Heart left ventricle (tissue), 13 donors: ENCODE measurements at regions not wholly inside any gene's neighbourhood (a gene's known extent, or its start where the extent isn't known, plus 50 kb on each side); places are given as distances from the start of the nearest gene placed in this dataset.
"Not testable (repeated sequence)": the region's sequence is repeated elsewhere in the genome, so short reads cannot be mapped to it uniquely, and the experiment has no call there.

Source experiments
- POLR2A ChIP-seq, 2 donors: fragments of 450-650 bp; IDR thresholded peaks; one replicate each; pipeline ENCODE4 v1.6.1; 2017; ENCODE audit warnings: antibody characterized with exemption in 2 of 2, mild to moderate bottlenecking in 2 of 2, moderate library complexity in 2 of 2
- TF ChIP-seq, protein P1 (sequence below), 12 donors: fragments of 200-600 bp; sonication (generic) in 4 of 12; IDR thresholded peaks; one replicate each; pipeline versions ENCODE4 v1.5.0 to v1.8.0; 2018 to 2022; ENCODE audit warnings: antibody characterized with exemption in 12 of 12, mild to moderate bottlenecking in 5 of 12
- donor health status: ischemic (EF 13 %, LVEDD 7.1; RV severe dilation, severe dysfunction).
- donor health status: DM: no; HTN: yes; CAD: no.
- donor health status: DM: no; HTN: no; CAD: no.
- donor health status: ischemic (EF 25% LVEDD 6.9; RV normal size, moderate dysfunction).
- donor health status: ischemic (EF 25% LVEDD 5.7; RV mildly dilated, moderate dysfunction).
- donor health status: ischemic (EF 35%, LVEDD 5.7; RV mildly dilated, moderate dysfunction).
- donor health status: nonischemic (EF 11% LVEDD 7.7; RV severe dilation, severe dysfunction).
- donor health status: DM: yes; HTN: yes; CAD: no.
- donor health status: PGD.
- donor health status: ischemic (EF 29% LVEDD 5.4; RV normal size, mild dysfunction).
- donor health status: nonischemic (EF 23%, LVEDD 6.1; RV moderate dilation, normal function).

DNA sequence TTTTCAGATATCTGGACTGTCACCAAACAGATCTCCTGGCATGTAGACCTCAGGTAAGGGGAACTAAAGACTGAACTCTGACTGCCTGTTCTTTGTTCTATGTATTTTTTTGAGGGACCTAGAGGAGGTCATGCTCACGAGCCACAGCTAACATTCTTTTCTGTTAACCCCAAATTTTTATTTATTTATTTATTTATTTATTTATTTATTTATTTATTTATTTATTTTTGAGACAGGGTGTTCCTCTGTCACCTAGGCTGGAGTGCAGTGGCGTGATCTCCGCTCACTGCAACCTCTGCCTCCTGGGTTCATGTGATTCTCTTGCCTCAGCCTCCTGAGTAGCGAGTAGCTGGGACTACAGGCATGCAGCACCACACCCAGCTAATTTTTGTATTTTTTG is 562.0 kb downstream of the NLGN4X start:
- TF ChIP-seq POLR2A (IDR thresholded peaks at IDR 0.05), result not testable (repeated sequence)
- TF ChIP-seq, protein P1, sequence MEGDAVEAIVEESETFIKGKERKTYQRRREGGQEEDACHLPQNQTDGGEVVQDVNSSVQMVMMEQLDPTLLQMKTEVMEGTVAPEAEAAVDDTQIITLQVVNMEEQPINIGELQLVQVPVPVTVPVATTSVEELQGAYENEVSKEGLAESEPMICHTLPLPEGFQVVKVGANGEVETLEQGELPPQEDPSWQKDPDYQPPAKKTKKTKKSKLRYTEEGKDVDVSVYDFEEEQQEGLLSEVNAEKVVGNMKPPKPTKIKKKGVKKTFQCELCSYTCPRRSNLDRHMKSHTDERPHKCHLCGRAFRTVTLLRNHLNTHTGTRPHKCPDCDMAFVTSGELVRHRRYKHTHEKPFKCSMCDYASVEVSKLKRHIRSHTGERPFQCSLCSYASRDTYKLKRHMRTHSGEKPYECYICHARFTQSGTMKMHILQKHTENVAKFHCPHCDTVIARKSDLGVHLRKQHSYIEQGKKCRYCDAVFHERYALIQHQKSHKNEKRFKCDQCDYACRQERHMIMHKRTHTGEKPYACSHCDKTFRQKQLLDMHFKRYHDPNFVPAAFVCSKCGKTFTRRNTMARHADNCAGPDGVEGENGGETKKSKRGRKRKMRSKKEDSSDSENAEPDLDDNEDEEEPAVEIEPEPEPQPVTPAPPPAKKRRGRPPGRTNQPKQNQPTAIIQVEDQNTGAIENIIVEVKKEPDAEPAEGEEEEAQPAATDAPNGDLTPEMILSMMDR (IDR thresholded peaks at IDR 0.05), result not testable (repeated sequence)
